Kidney epithelial cell (primary cell): ENCODE measurements at regions not wholly inside any gene's neighbourhood (a gene's known extent, or its start where the extent isn't known, plus 50 kb on each side); places are given as distances from the start of the nearest gene placed in this dataset.

Source experiments
- DNase-seq: peaks from one replicate; pipeline ENCODE4 v3.0.0-alpha.2; 2010; ENCODE audit warnings: low read depth
- H3K27me3 ChIP-seq: 2 replicates; pipeline ENCODE4 v1.6.0; 2011; ENCODE audit warnings: low read length; ENCODE audit not compliant: control insufficient read depth, insufficient read depth
- H3K36me3 ChIP-seq: 2 replicates; pipeline ENCODE4 v1.5.1; 2011; ENCODE audit warnings: low read length; ENCODE audit not compliant: control insufficient read depth, insufficient read depth
- H3K4me3 ChIP-seq: 2 replicates; pipeline ENCODE4 v1.5.1; 2011; ENCODE audit warnings: low read depth, mild to moderate bottlenecking, control low read depth, low read length
- CTCF ChIP-seq: IDR thresholded peaks from 2 replicates; pipeline ENCODE4 v1.5.1; 2011; ENCODE audit warnings: mild to moderate bottlenecking, moderate library complexity, low read length, control low read depth, inconsistent platforms; ENCODE audit not compliant: insufficient read depth, poor library complexity, severe bottlenecking

DNA sequence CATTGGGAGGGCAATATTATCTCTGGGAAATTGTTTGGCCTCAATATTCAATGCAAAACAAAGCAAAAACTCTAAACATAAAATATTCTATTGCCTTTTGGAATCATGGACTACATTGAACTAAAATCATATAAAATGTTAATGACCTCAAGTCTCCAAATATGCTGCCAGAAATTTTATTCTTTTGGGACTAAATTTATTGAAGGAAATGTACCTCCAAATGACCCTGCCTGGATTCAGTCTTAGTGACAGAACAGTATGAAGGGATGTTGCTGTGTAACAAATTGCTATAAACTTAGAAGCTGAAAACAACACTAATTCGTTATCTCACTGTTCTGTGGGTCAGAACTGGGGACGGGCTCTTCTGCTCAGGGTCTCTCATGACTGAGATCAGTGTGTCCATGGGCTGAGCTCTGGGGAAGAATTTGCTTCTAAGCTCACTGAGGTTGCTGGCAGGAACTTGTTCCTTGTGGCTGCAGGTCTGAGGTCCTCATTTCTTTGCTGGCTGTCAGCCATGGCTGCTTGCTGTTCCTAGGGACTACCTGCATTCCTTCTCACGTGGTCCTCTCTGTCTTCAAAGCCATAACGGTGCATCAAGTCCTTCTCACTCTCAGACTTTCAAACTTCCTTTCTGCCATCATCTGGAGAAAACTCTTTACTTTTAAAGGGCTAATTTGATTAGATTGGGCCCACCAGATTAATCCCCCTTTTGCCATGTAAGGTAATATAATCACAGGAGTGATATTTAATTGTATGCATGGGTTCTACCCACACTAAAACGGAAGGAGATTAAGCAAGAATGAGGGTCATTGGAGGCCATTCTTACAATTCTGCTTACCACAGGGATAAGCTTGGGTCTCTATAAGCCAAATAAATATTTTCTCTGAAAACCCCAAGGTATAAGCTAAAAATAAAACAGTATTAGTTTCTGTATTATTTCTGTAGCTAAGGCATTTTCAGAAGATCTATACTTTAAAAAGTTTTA lies 149.0 kb downstream of the ADCYAP1 start:
- no peak for TF ChIP-seq CTCF
- no peaks in the 10 kb centered on the region for H3K27me3 ChIP-seq
- no peak for DNase-seq
- H3K36me3 ChIP-seq, result no peaks in the 10 kb centered on the region
- no peak overlapping the region for H3K4me3 ChIP-seq

DNA sequence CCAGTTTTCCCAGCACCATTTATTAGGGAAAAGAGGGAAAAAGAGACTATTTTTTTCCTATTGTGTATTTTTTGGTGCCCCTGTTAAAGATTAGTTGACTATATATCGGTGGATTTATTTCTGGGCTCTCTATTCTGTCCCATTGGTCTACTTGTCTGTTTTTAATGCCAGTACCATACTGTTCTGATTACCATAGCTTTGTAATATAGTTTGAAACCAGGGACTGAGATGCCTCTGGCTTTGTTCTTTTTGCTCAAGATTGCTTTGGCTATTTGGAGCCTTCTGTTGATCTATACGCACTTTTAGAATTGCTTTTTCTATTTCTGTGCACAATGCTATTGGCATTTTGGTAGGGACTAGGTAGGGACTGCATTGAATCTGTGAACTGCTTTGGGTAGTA lies 151.7 kb downstream of the ADCYAP1 start:
- no peak for TF ChIP-seq CTCF
- H3K36me3 ChIP-seq, result no peaks in the 10 kb centered on the region
- H3K4me3 ChIP-seq, result no peak overlapping the region
- no peaks in the 10 kb centered on the region for H3K27me3 ChIP-seq
- DNase-seq, result no peak

GRCh38 chr18:1057367-1057766 lies 152.7 kb downstream of the ADCYAP1 start:
- no peaks in the 10 kb centered on the region for H3K36me3 ChIP-seq
- no peak for DNase-seq
- no peak overlapping the region for H3K4me3 ChIP-seq
- no peak for TF ChIP-seq CTCF
- H3K27me3 ChIP-seq, result no peaks in the 10 kb centered on the region

DNA sequence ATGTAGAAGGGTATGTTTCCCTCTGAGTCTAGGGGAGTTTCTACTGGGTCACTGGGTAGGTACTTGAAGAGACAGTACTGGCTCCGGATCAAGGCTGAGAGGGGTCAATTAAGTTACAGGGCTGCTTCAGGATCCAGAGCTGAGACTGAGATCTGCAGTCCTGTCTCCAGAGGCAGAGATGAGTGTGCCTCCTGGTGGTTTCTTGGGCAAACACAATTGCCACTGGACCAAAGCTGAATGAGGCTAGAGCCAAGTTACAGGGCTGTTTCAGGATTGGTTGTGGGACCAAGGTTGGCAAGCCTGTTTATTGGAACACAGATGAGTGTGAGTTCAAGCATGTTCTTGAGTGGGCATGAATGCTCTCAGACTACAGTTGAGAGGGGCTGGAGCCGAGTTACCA lies 157.9 kb downstream of the ADCYAP1 start:
- Histone ChIP-seq H3K36me3 (no peaks in the 10 kb centered on the region), H3K4me3 (no peak overlapping the region), H3K27me3 (no peaks in the 10 kb centered on the region)
- DNase-seq, result no peak
- TF ChIP-seq CTCF, result peak; percentile 7

DNA sequence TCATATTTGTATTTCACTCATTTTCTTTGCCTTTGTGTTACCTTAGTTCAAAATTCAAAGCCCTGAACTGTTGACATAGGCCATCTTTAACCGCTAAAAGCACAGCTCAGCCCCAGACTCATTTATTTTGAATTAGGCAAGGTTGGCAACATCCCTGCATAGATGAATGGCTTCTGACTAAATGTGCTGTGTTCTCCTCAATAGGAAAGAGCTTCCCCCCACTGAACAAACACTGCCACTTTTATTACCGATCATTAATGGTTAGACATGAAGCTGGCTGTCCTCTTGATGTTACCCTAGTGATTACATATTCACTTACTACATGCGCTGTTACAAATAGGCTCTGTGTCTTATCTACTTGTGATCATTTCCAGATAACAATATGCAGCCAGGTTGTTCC lies 170.7 kb downstream of the ADCYAP1 start:
- H3K36me3 ChIP-seq, result no peaks in the 10 kb centered on the region
- TF ChIP-seq CTCF, result no peak
- H3K27me3 ChIP-seq, result no peaks in the 10 kb centered on the region
- H3K4me3 ChIP-seq, result no peak overlapping the region
- DNase-seq, result no peak
